RWPE2 (cell line): ENCODE measurements at regions not wholly inside any gene's neighbourhood (a gene's known extent, or its start where the extent isn't known, plus 50 kb on each side); places are given as distances from the start of the nearest gene placed in this dataset.

Experiments used
- ATAC-seq: fragments of 200-7000 bp; cut with Tn5 transposase; 3 replicates; pipeline ENCODE4 v1.9.1; 2021; ENCODE audit warnings: low read depth
- DNase-seq: peaks from one replicate; pipeline ENCODE4 v3.0.0-alpha.2; 2020; ENCODE audit warnings: low spot score
- H3K27ac ChIP-seq: fragments of 450-650 bp; 2 replicates; pipeline ENCODE4 v1.5.1; 2017; ENCODE audit warnings: mild to moderate bottlenecking; ENCODE audit not compliant: poor library complexity, severe bottlenecking
- H3K27me3 ChIP-seq: fragments of 250-450 bp; sonication (Bioruptor Pico); 2 replicates; pipeline ENCODE4 v1.5.1; 2021; ENCODE audit warnings: mild to moderate bottlenecking, moderate library complexity; ENCODE audit not compliant: insufficient read depth, poor library complexity, severe bottlenecking
- H3K36me3 ChIP-seq: fragments of 250-450 bp; sonication (Bioruptor Pico); 2 replicates; pipeline ENCODE4 v1.5.1; 2020; ENCODE audit warnings: low read depth, mild to moderate bottlenecking, moderate library complexity
- H3K4me1 ChIP-seq: fragments of 250-450 bp; sonication (Bioruptor Pico); 2 replicates; pipeline ENCODE4 v1.5.1; 2021; ENCODE audit warnings: mild to moderate bottlenecking, moderate library complexity; ENCODE audit not compliant: insufficient read depth, poor library complexity, severe bottlenecking
- H3K4me3 ChIP-seq: fragments of 250-450 bp; sonication (Bioruptor Pico); 2 replicates; pipeline ENCODE4 v1.5.1; 2021; ENCODE audit warnings: mild to moderate bottlenecking, moderate library complexity; ENCODE audit not compliant: severe bottlenecking
- H3K9me3 ChIP-seq: fragments of 250-450 bp; sonication (Bioruptor Pico); 2 replicates; pipeline ENCODE4 v1.5.1; 2021; ENCODE audit warnings: mild to moderate bottlenecking, moderate library complexity; ENCODE audit not compliant: severe bottlenecking
- TF ChIP-seq, protein P1 (sequence below): fragments of 450-650 bp; IDR thresholded peaks from one replicate; pipeline ENCODE4 v1.5.1; 2017; ENCODE audit warnings: mild to moderate bottlenecking, moderate library complexity; ENCODE audit not compliant: poor library complexity, severe bottlenecking

DNA sequence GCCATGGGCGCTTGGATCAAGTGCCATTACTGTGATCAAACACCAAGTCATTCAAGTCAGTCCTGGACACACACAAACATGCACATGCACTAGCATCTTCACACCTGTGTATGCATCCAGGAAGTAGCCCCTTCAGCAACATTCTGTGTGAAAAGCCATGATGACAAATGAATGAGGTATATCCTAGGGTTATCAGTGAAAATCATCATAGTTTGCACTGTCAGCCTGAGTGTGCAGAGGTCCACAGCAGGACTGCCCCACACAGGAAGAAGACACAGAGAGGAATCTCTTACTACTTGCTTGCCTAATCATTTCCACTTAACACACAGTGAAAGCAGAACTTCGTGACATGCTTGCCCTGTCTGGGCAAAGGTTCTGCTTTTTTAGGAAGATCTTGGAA, 184.0 kb upstream of the ADO start:
- no peak overlapping the region for H3K27ac ChIP-seq

DNA sequence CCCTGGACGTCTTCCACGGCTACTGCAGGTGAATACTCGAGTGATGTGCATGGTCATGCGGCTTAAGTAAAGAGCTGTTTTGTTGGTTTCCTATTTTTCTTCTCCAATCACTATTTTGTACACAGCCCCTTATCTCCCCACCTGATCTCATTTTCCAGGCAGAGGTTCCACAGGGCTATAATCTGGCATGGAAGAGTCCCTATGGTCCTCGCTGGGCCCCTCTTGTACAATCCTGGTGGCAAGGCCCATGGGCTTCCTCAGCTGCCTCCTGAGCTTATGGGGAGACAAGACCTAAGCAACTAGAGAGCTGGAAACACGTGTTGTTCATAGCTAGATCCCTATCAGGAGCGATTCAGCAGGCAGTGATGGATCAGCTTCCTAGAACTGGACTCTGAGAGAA, 181.3 kb upstream of the ADO start:
- Histone ChIP-seq H3K4me3 (no peak overlapping the region), H3K9me3 (no peaks in the 10 kb centered on the region), H3K27ac (no peak overlapping the region), H3K36me3 (no peaks in the 10 kb centered on the region), H3K4me1 (no peaks in the 10 kb centered on the region), H3K27me3 (no peaks in the 10 kb centered on the region)
- ATAC-seq: no peak
- no peak for DNase-seq
- TF ChIP-seq, protein P1, sequence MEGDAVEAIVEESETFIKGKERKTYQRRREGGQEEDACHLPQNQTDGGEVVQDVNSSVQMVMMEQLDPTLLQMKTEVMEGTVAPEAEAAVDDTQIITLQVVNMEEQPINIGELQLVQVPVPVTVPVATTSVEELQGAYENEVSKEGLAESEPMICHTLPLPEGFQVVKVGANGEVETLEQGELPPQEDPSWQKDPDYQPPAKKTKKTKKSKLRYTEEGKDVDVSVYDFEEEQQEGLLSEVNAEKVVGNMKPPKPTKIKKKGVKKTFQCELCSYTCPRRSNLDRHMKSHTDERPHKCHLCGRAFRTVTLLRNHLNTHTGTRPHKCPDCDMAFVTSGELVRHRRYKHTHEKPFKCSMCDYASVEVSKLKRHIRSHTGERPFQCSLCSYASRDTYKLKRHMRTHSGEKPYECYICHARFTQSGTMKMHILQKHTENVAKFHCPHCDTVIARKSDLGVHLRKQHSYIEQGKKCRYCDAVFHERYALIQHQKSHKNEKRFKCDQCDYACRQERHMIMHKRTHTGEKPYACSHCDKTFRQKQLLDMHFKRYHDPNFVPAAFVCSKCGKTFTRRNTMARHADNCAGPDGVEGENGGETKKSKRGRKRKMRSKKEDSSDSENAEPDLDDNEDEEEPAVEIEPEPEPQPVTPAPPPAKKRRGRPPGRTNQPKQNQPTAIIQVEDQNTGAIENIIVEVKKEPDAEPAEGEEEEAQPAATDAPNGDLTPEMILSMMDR: no peak

More for the DNA sequence above, 184.0 kb upstream of the ADO start:
- H3K9me3 ChIP-seq: no peaks in the 10 kb centered on the region
- TF ChIP-seq, protein P1: no peak
- DNase-seq (no peak), ATAC-seq (no peak)
- H3K27me3 ChIP-seq: no peaks in the 10 kb centered on the region
- H3K4me1 ChIP-seq: no peaks in the 10 kb centered on the region
- no peak overlapping the region for H3K4me3 ChIP-seq
- no peaks in the 10 kb centered on the region for H3K36me3 ChIP-seq

DNA sequence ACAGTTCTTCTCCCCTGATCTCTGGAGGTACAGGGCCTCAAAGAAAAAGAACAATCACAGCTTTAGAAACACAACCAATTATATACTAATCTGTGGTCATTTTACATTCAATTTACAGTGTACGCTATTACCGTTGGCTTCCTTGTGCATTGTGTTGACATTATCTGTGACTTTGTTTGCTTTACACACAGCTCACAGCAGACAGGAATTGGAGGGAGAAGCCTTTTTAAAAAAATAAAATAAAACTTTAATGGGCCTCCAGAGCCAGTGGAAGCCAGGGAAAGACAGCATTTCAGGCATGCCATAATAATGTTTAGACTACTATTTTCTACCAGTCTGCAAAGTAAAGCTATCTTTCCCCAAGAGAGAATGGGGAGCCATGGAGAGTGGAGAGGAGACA, 179.0 kb upstream of the ADO start:
- Histone ChIP-seq H3K36me3 (no peaks in the 10 kb centered on the region), H3K27me3 (no peaks in the 10 kb centered on the region), H3K4me1 (no peaks in the 10 kb centered on the region), H3K4me3 (no peak overlapping the region), H3K27ac (no peak overlapping the region), H3K9me3 (no peaks in the 10 kb centered on the region)
- TF ChIP-seq, protein P1: no peak
- no peak for ATAC-seq
- no peak for DNase-seq

DNA sequence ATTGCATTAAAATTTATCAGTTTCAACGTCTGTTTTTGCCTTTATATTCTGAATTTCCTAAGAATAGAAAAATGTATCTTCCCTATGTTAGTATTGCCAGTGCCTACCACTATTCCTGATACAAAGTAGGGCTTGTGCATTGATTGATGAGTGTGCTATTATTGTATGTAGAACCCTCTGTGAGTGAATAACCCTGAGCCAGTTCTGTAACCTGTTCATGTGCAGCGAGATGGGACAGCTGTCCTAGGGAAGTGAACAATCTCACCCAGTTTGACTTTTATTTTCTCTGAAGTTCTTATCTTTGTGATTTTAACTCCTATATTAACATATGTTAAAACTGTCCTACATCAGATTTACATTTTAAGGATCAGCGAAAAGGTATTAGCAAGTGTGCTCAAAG, 178.4 kb upstream of the ADO start:
- no peak for DNase-seq
- ATAC-seq: no peak
- Histone ChIP-seq H3K27me3 (no peaks in the 10 kb centered on the region), H3K9me3 (no peaks in the 10 kb centered on the region), H3K4me3 (no peak overlapping the region), H3K36me3 (no peaks in the 10 kb centered on the region), H3K27ac (no peak overlapping the region), H3K4me1 (no peaks in the 10 kb centered on the region)
- TF ChIP-seq, protein P1: no peak

DNA sequence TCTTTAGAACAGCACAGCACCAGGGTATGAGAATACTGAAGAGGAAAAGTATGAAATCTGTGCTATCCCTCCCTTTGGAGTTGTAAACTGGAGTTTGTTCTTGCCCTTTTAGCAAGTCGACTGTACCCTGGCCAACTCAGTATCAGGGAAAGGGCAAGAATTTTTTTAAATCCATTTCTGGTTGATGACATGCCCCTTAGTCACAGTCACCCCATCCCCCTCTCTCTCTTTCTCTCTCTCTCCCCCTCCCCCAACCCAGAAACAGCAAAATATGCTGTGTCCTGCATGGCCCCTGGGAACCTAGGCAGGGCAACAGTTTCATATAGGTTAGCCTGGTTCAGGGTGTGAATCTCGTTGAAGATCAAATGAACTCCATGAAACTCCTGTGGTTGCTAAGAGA, 177.7 kb upstream of the ADO start:
- TF ChIP-seq, protein P1: no peak
- Histone ChIP-seq H3K9me3 (no peaks in the 10 kb centered on the region), H3K27ac (no peak overlapping the region), H3K4me3 (no peak overlapping the region), H3K27me3 (no peaks in the 10 kb centered on the region), H3K36me3 (no peaks in the 10 kb centered on the region), H3K4me1 (no peaks in the 10 kb centered on the region)
- ATAC-seq (peak; percentile 40; the same call in 1 of the 3 replicates), DNase-seq (no peak)
